ENCODE measurements at regions not wholly inside any gene's neighbourhood (a gene's known extent, or its start where the extent isn't known, plus 50 kb on each side); places are given as distances from the start of the nearest gene placed in this dataset.

DNA sequence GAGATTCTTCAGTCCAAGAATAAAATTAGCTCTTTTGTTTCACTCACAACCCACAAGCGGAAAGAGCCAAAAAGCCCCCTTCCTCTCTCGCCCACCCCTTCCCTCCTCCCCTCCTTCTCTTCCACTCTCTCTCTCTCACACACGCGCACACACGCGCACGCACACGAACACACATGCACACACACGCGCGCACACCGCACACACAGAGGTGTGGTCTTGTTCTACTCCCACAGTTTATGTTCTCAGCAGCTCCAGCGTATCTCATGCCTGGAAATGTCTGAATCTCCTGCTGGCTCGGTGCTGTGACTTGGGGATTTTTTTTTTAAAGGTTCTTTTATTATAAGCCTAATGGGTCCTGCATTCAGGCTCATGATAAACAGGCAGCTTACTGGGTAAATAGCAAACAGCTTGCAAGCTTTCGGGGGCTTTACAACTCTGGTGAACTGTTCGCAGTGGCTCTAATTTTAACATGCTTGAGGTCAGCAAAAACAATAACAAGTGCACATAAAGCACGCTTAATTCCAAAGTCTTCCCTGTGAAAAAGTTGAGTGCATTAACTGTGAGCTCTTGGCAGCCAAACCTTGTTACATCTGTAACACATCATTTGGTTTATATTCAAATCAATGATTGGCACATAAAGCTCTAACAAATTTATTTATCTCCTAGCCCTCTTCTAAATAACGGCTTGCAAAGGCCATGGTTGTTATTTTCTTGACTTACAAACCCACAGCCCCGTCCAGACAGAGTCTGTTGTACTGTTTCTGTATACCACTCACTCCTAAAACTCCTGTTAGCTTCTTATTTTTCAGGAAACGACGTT lies 424.1 kb upstream of the MGMT start:
- 61% methylated on average over 21 of the region's 21 CpGs for WGBS (ENCODE audit: low lambda C conversion rate)
- Histone ChIP-seq H4K20me1 (ENCODE audit: insufficient read depth) (no peaks in the 10 kb centered on the region), H3F3A (replicated peaks; ENCODE audit: insufficient read depth) (no peaks in the 10 kb centered on the region), H2AFZ (ENCODE audit: low read depth) (no peak overlapping the region), H3K4me1 (ENCODE audit: control insufficient read depth in 1 of 2, insufficient read depth in 2 of 2, low read depth in 1 of 2, low read length in 1 of 2) (no peaks in the 10 kb centered on the region; a peak in 1 of 4 replicates), H3K27me3 (ENCODE audit: insufficient read depth) (no peaks in the 10 kb centered on the region), H3K36me3 (replicated peaks in 1 of 2; ENCODE audit: control insufficient read depth in 1 of 2, insufficient read depth in 2 of 2, low read length in 1 of 2) (no peaks in the 10 kb centered on the region), H3K79me2 (ENCODE audit: insufficient read depth) (no peaks in the 10 kb centered on the region), H3K9ac (no peak overlapping the region), H3K9me2 (no peaks in the 10 kb centered on the region), H3K27ac (ENCODE audit: low read depth in 2 of 2, low read length in 1 of 2) (no peak overlapping the region), H3K9me3 (no peaks in the 10 kb centered on the region), H3K4me3 (ENCODE audit: low read depth in 2 of 2, low read length in 1 of 2) (no peak overlapping the region), H3K4me2 (no peak overlapping the region)
- no peak for TF ChIP-seq JUND (IDR thresholded peaks at IDR 0.05)
- TF ChIP-seq GABPA (IDR thresholded peaks at IDR 0.05; ENCODE audit: low read depth): no peak
- no peak for TF ChIP-seq RCOR1 (IDR thresholded peaks at IDR 0.05; ENCODE audit: low read length)
- CTCF ChIA-PET: interaction anchor here (1.2 to 1.3 kb wide), 2 partner anchors 10 to 929 kb away, joined by 4 to 6 read pairs; no protein-coding TSS in a partner anchor
- DNase-seq: no peak
- POLR2A ChIA-PET: no interaction called here

DNA sequence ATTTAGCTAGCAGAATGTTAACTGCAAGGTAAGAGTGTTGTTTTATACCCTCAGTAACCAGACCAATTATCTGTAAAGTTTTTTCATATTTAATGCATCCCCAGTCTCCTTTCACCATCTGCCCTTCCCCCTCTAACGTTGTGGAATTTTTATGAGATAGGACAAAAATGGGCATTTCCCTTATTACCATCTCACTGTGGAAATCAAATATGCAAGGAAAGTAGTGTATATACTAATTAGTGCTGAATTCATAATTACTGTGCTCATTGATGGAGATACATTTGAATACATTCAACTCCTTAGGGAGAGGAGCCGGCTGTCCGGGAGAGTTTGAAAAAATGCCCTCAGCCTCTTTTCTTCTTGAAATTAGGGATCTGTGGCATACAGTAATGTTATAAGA lies 423.4 kb upstream of the MGMT start:
- no peak overlapping the region for H3K27ac ChIP-seq (ENCODE audit: low read depth in 2 of 2, low read length in 1 of 2)
- H3K4me1 ChIP-seq (ENCODE audit: control insufficient read depth in 1 of 2, insufficient read depth in 2 of 2, low read depth in 1 of 2, low read length in 1 of 2): no peaks in the 10 kb centered on the region; a peak in 1 of 4 replicates
- WGBS (ENCODE audit: low lambda C conversion rate): 61% methylated on average over 3 of the region's 3 CpGs
- no peak overlapping the region for H3K9ac ChIP-seq
- no peaks in the 10 kb centered on the region for H3K9me3 ChIP-seq
- no peaks in the 10 kb centered on the region for H3F3A ChIP-seq (replicated peaks; ENCODE audit: insufficient read depth)
- H2AFZ ChIP-seq (ENCODE audit: low read depth): no peak overlapping the region
- H3K4me2 ChIP-seq: no peak overlapping the region
- H3K36me3 ChIP-seq (replicated peaks in 1 of 2; ENCODE audit: control insufficient read depth in 1 of 2, insufficient read depth in 2 of 2, low read length in 1 of 2): no peaks in the 10 kb centered on the region
- H3K79me2 ChIP-seq (ENCODE audit: insufficient read depth): no peaks in the 10 kb centered on the region
- POLR2A ChIA-PET: no interaction called here
- H3K27me3 ChIP-seq (ENCODE audit: insufficient read depth): no peaks in the 10 kb centered on the region
- TF ChIP-seq EZH2phosphoT487 (IDR thresholded peaks at IDR 0.05; ENCODE audit: borderline replicate concordance, low read depth): no peak
- TF ChIP-seq, protein P1, sequence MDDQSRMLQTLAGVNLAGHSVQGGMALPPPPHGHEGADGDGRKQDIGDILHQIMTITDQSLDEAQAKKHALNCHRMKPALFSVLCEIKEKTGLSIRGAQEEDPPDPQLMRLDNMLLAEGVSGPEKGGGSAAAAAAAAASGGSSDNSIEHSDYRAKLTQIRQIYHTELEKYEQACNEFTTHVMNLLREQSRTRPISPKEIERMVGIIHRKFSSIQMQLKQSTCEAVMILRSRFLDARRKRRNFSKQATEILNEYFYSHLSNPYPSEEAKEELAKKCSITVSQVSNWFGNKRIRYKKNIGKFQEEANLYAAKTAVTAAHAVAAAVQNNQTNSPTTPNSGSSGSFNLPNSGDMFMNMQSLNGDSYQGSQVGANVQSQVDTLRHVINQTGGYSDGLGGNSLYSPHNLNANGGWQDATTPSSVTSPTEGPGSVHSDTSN (IDR thresholded peaks at IDR 0.05): no peak
- no peak for TF ChIP-seq CHD2 (IDR thresholded peaks at IDR 0.05; ENCODE audit: low read length, partially characterized antibody)
- H3K4me3 ChIP-seq (ENCODE audit: low read depth in 2 of 2, low read length in 1 of 2): no peak overlapping the region
- no peaks in the 10 kb centered on the region for H4K20me1 ChIP-seq (ENCODE audit: insufficient read depth)
- DNase-seq: no peak
- CTCF ChIA-PET: interaction anchor here (1.3 kb wide), 1 partner anchor 928 kb away, joined by 6 read pairs; no protein-coding TSS in a partner anchor
- no peaks in the 10 kb centered on the region for H3K9me2 ChIP-seq

DNA sequence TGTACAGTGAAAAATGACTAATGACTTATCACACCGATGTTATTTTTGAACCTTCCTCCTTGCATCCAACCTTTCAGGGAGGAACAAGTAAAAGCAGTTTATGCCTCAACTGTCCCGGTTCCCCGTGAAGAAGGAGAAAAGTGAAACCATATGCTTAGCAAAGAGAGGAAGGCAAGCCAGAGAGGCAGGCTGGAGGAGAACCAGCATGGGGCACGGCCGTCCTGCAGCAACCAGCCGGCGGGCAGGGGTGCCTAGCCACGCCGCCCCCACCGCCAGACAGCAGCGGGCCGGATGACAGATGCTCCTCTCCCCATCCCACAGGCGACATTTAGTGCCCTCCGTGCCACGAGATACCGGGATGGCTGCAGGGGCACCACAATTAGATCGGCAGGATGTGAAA lies 421.4 kb upstream of the MGMT start:
- no peak for DNase-seq
- CTCF ChIA-PET: no interaction called here
- H3K36me3 ChIP-seq (replicated peaks in 1 of 2; ENCODE audit: control insufficient read depth in 1 of 2, insufficient read depth in 2 of 2, low read length in 1 of 2): no peaks in the 10 kb centered on the region
- H3K79me2 ChIP-seq (ENCODE audit: insufficient read depth): no peaks in the 10 kb centered on the region
- H3K27me3 ChIP-seq (ENCODE audit: insufficient read depth): no peaks in the 10 kb centered on the region
- H3K9me3 ChIP-seq: no peaks in the 10 kb centered on the region
- H3K4me2 ChIP-seq: no peak overlapping the region
- no peak overlapping the region for H3K9ac ChIP-seq
- no peak overlapping the region for H3K27ac ChIP-seq (ENCODE audit: low read depth in 2 of 2, low read length in 1 of 2)
- no peak overlapping the region for H3K4me3 ChIP-seq (ENCODE audit: low read depth in 2 of 2, low read length in 1 of 2)
- 64% methylated on average over 9 of the region's 17 CpGs for WGBS (ENCODE audit: low lambda C conversion rate)
- H3F3A ChIP-seq (replicated peaks; ENCODE audit: insufficient read depth): no peaks in the 10 kb centered on the region
- no peaks in the 10 kb centered on the region; a peak in 1 of 4 replicates for H3K4me1 ChIP-seq (ENCODE audit: control insufficient read depth in 1 of 2, insufficient read depth in 2 of 2, low read depth in 1 of 2, low read length in 1 of 2)
- no peak for TF ChIP-seq FOXJ3 (CRISPR knock-in tag; IDR thresholded peaks at IDR 0.05)
- TF ChIP-seq, protein P2, sequence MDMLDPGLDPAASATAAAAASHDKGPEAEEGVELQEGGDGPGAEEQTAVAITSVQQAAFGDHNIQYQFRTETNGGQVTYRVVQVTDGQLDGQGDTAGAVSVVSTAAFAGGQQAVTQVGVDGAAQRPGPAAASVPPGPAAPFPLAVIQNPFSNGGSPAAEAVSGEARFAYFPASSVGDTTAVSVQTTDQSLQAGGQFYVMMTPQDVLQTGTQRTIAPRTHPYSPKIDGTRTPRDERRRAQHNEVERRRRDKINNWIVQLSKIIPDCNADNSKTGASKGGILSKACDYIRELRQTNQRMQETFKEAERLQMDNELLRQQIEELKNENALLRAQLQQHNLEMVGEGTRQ (IDR thresholded peaks at IDR 0.05; ENCODE audit: borderline replicate concordance, low read depth, low read length): no peak
- no peak for TF ChIP-seq EZH2phosphoT487 (IDR thresholded peaks at IDR 0.05; ENCODE audit: borderline replicate concordance, low read depth)
- TF ChIP-seq GATA2 (CRISPR knock-in tag; IDR thresholded peaks at IDR 0.05): no peak
- TF ChIP-seq, protein P3, sequence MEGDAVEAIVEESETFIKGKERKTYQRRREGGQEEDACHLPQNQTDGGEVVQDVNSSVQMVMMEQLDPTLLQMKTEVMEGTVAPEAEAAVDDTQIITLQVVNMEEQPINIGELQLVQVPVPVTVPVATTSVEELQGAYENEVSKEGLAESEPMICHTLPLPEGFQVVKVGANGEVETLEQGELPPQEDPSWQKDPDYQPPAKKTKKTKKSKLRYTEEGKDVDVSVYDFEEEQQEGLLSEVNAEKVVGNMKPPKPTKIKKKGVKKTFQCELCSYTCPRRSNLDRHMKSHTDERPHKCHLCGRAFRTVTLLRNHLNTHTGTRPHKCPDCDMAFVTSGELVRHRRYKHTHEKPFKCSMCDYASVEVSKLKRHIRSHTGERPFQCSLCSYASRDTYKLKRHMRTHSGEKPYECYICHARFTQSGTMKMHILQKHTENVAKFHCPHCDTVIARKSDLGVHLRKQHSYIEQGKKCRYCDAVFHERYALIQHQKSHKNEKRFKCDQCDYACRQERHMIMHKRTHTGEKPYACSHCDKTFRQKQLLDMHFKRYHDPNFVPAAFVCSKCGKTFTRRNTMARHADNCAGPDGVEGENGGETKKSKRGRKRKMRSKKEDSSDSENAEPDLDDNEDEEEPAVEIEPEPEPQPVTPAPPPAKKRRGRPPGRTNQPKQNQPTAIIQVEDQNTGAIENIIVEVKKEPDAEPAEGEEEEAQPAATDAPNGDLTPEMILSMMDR (IDR thresholded peaks at IDR 0.05): no peak
- no peak for TF ChIP-seq TEAD4 (IDR thresholded peaks at IDR 0.05; ENCODE audit: borderline replicate concordance, insufficient read depth)
- TF ChIP-seq, protein P1 (IDR thresholded peaks at IDR 0.05): no peak
- TF ChIP-seq RAD21 (IDR thresholded peaks at IDR 0.05; ENCODE audit: low read length): no peak
- no peaks in the 10 kb centered on the region for H4K20me1 ChIP-seq (ENCODE audit: insufficient read depth)
- POLR2A ChIA-PET: no interaction called here
- no peak overlapping the region for H2AFZ ChIP-seq (ENCODE audit: low read depth)
- no peaks in the 10 kb centered on the region for H3K9me2 ChIP-seq
